Activated naive CD8-positive, alpha-beta T cell treated with anti-CD3 and anti-CD28 coated beads, Interleukin-2, amount 50 U/mL, for 24 hours (primary cell): ENCODE measurements at regions not wholly inside any gene's neighbourhood (a gene's known extent, or its start where the extent isn't known, plus 50 kb on each side); places are given as distances from the start of the nearest gene placed in this dataset.

ENCODE experiments used
- ATAC-seq: fragments of 150-1000 bp; cut with Tn5 transposase; one replicate; pipeline ENCODE4 v1.10.0; 2021
- DNase-seq: peaks from one replicate; pipeline ENCODE4 v3.0.0; 2021
- H3K27ac Mint-ChIP-seq: one replicate; pipeline ENCODE4 v1.8.0; 2021; ENCODE audit warnings: mild to moderate bottlenecking, mixed read lengths
- H3K27me3 Mint-ChIP-seq: one replicate; pipeline ENCODE4 v1.8.0; 2021; ENCODE audit warnings: mixed read lengths
- H3K36me3 Mint-ChIP-seq: one replicate; pipeline ENCODE4 v1.8.0; 2021; ENCODE audit warnings: low read depth, mixed read lengths
- H3K4me1 Mint-ChIP-seq: one replicate; pipeline ENCODE4 v1.8.0; 2021; ENCODE audit warnings: mixed read lengths
- H3K4me3 Mint-ChIP-seq: one replicate; pipeline ENCODE4 v1.8.0; 2021; ENCODE audit warnings: mild to moderate bottlenecking, moderate library complexity, mixed read lengths
- H3K9me3 Mint-ChIP-seq: one replicate; pipeline ENCODE4 v1.8.0; 2021; ENCODE audit warnings: mixed read lengths

- Mint-ChIP-seq H3K36me3 (no peaks in the 10 kb centered on the region), H3K27me3 (peaks cover 6% of the 10 kb centered on the region), H3K4me1 (no peaks in the 10 kb centered on the region), H3K9me3 (no peaks in the 10 kb centered on the region), H3K27ac (no peak overlapping the region), H3K4me3 (no peak overlapping the region)
- no peak for ATAC-seq
- DNase-seq: no peak
These were observed 73.0 kb upstream of the NRSN1 start for GRCh38 chr6:24053057-24053456.

GRCh38 chr6:24054388-24054787, 71.6 kb upstream of the NRSN1 start:
- DNase-seq: no peak
- H3K4me1 Mint-ChIP-seq: no peaks in the 10 kb centered on the region
- no peak for ATAC-seq
- H3K27ac Mint-ChIP-seq: no peak overlapping the region
- peaks cover 4% of the 10 kb centered on the region for H3K27me3 Mint-ChIP-seq
- no peaks in the 10 kb centered on the region for H3K36me3 Mint-ChIP-seq
- no peaks in the 10 kb centered on the region for H3K9me3 Mint-ChIP-seq
- H3K4me3 Mint-ChIP-seq: no peak overlapping the region

GRCh38 chr6:24056567-24056966, 69.4 kb upstream of the NRSN1 start:
- no peaks in the 10 kb centered on the region for H3K4me1 Mint-ChIP-seq
- DNase-seq (no peak), ATAC-seq (no peak)
- no peak overlapping the region for H3K4me3 Mint-ChIP-seq
- H3K27ac Mint-ChIP-seq: no peak overlapping the region
- H3K9me3 Mint-ChIP-seq: peaks cover 2% of the 10 kb centered on the region
- no peaks in the 10 kb centered on the region for H3K36me3 Mint-ChIP-seq
- H3K27me3 Mint-ChIP-seq: no peaks in the 10 kb centered on the region

GRCh38 chr6:24057030-24057429, 69.0 kb upstream of the NRSN1 start:
- Mint-ChIP-seq H3K4me1 (no peaks in the 10 kb centered on the region), H3K4me3 (no peak overlapping the region), H3K36me3 (no peaks in the 10 kb centered on the region), H3K27ac (no peak overlapping the region), H3K27me3 (no peaks in the 10 kb centered on the region), H3K9me3 (peaks cover 3% of the 10 kb centered on the region)
- ATAC-seq (no peak), DNase-seq (no peak)

GRCh38 chr6:24060982-24061754, 64.8 kb upstream of the NRSN1 start:
- Mint-ChIP-seq H3K4me1 (no peaks in the 10 kb centered on the region), H3K4me3 (no peak overlapping the region), H3K27me3 (no peaks in the 10 kb centered on the region), H3K9me3 (peaks cover 3% of the 10 kb centered on the region), H3K27ac (no peak overlapping the region), H3K36me3 (no peaks in the 10 kb centered on the region)
- no peak for ATAC-seq
- DNase-seq: no peak

GRCh38 chr6:24064106-24064505, 61.9 kb upstream of the NRSN1 start:
- no peaks in the 10 kb centered on the region for H3K27me3 Mint-ChIP-seq
- no peak for ATAC-seq
- H3K9me3 Mint-ChIP-seq: peaks cover 3% of the 10 kb centered on the region
- H3K4me3 Mint-ChIP-seq: no peak overlapping the region
- no peaks in the 10 kb centered on the region for H3K4me1 Mint-ChIP-seq
- no peak overlapping the region for H3K27ac Mint-ChIP-seq
- DNase-seq: no peak
- no peaks in the 10 kb centered on the region for H3K36me3 Mint-ChIP-seq

- Mint-ChIP-seq H3K9me3 (peaks cover 3% of the 10 kb centered on the region), H3K4me3 (no peak overlapping the region), H3K4me1 (no peaks in the 10 kb centered on the region), H3K36me3 (no peaks in the 10 kb centered on the region), H3K27me3 (no peaks in the 10 kb centered on the region), H3K27ac (no peak overlapping the region)
- DNase-seq (no peak), ATAC-seq (no peak)
These were observed 61.2 kb upstream of the NRSN1 start for GRCh38 chr6:24064832-24065231.

- DNase-seq (no peak), ATAC-seq (no peak)
- Mint-ChIP-seq H3K4me3 (no peak overlapping the region), H3K4me1 (no peaks in the 10 kb centered on the region), H3K27ac (no peak overlapping the region), H3K9me3 (no peaks in the 10 kb centered on the region), H3K27me3 (no peaks in the 10 kb centered on the region), H3K36me3 (no peaks in the 10 kb centered on the region)
These were observed 56.5 kb upstream of the NRSN1 start for GRCh38 chr6:24069526-24069925.

GRCh38 chr6:24072038-24072746, 53.8 kb upstream of the NRSN1 start:
- H3K4me3 Mint-ChIP-seq: no peak overlapping the region
- no peaks in the 10 kb centered on the region for H3K27me3 Mint-ChIP-seq
- no peaks in the 10 kb centered on the region for H3K9me3 Mint-ChIP-seq
- no peak overlapping the region for H3K27ac Mint-ChIP-seq
- ATAC-seq (peak; percentile 15), DNase-seq (no peak)
- no peaks in the 10 kb centered on the region for H3K36me3 Mint-ChIP-seq
- no peaks in the 10 kb centered on the region for H3K4me1 Mint-ChIP-seq

GRCh38 chr6:24076011-24076410, 50.0 kb upstream of the NRSN1 start:
- Mint-ChIP-seq H3K4me1 (no peaks in the 10 kb centered on the region), H3K9me3 (no peaks in the 10 kb centered on the region), H3K27ac (no peak overlapping the region), H3K4me3 (no peak overlapping the region), H3K36me3 (no peaks in the 10 kb centered on the region), H3K27me3 (no peaks in the 10 kb centered on the region)
- no peak for ATAC-seq
- DNase-seq: no peak
